HG03175 (cell line): ENCODE measurements at regions not wholly inside any gene's neighbourhood (a gene's known extent, or its start where the extent isn't known, plus 50 kb on each side); places are given as distances from the start of the nearest gene placed in this dataset.
"Not testable (repeated sequence)": the region's sequence is repeated elsewhere in the genome, so short reads cannot be mapped to it uniquely, and the experiment has no call there.

Source experiments
- ATAC-seq: cut with Tn5 transposase; IDR thresholded peaks from one replicate; pipeline ENCODE4 v1.9.1; 2021; ENCODE audit warnings: mild to moderate bottlenecking, moderate library complexity; ENCODE audit not compliant: unreplicated experiment

GRCh38 chr10:57605948-57606485 is 661.7 kb downstream of the IPMK start:
- ATAC-seq, result no peak

DNA sequence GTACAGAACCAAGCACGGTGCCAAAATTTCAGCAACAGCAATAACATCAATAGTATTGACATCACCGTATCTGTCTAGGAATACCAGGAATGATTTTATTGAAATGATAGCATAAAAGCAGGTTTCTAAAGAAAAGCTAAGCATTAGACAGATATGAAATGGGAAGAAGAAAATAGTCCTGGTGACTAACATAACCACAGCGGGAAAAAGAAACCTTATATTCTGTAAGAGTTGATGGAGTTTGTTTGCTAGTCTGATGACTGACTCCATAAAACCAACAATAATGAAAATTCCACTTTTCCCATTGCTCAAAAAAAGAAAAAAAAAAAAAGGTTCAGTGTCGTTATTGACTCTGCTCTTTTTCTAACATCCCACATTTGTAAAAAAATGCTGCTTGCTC is 668.3 kb downstream of the IPMK start:
- no peak for ATAC-seq

DNA sequence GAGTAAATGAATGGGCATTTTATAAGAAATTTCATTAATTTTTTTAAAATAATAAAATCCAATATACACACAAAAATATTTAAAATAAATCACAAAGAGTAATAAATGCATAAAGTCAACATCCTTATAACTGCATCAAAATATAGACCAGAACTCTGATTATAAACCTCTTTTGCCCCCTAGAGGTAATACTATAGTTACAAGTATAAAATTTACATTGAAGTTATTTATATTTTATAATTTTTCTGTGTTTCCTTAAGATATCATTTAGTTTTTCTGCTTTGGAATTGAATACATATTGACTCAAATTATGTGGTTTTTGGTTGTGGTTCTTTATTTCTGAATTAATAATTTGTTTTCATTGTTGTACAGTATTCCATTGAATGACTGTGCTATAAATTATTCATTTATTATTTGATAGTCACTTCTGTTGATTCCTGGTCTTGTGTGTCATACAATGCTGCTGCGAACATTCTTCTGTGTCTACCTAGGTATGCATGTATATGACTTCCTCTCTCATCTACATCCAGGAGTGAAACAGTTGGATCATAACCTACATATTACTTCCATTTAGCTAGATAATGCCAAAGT is 673.6 kb downstream of the IPMK start:
- ATAC-seq, result no peak

DNA sequence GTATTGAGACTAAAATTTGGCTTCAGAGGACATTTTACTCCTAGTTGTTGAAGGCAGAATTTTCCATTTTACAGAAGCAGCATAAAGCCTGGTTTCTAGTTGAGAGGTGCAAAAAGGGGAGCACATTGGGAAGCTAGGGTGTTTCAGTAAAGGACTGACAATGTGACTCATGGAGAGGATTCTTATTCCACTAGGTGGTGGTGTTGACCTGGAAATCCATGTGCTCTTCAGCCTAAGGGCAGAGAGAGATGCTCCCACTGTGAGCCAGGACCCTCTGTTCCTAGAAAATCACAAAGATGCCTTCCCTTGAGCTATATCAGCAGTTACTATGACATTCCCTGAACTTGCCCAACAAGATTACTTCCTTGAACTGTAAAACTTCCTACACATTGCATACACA is 687.8 kb downstream of the IPMK start:
- ATAC-seq, result no peak

- ATAC-seq, result no peak
Observed at GRCh38 chr10:57562211-57562610, 705.5 kb downstream of the IPMK start.

DNA sequence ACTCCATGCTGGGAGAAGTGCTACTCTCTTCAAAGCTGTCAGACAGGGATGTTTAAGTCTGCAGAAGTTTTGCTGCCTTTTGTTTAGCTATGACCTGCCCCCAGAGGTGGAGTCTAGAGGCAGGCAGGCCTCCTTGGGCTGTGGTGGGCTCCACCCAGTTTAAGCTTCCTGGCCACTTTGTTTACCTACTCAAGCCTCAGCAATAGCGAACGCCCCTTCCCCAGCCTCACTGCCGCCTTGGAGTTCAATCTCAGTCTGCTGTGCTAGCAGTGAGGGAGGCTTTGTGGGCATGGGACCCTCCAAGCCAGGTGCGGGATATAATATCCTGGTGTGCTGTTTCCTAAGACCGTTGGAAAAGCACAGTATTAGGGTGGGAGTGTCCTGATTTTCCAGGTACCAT is 715.9 kb downstream of the IPMK start:
- ATAC-seq, result not testable (repeated sequence)

- no peak for ATAC-seq
Observed at GRCh38 chr10:57535306-57535705, 732.4 kb downstream of the IPMK start.

DNA sequence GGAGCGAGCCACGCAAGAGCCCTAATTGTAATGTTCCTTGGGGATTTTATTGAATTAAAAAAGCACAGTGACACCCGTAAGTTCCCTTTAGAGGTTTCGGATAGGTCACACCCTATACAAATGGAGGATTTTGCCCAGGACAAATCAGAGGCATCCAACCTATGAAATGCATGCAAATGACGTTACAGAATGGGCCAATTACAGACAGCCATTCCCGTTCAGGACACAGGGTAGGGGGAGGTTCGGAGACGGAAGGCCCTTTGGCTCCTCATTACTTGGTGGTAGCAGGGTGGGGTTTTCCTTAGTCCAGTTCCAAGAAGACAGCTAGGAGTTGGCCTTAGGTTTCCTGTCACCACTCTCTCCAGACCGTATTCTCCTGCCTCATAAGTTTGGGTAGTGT is 754.1 kb downstream of the IPMK start:
- ATAC-seq, result no peak

DNA sequence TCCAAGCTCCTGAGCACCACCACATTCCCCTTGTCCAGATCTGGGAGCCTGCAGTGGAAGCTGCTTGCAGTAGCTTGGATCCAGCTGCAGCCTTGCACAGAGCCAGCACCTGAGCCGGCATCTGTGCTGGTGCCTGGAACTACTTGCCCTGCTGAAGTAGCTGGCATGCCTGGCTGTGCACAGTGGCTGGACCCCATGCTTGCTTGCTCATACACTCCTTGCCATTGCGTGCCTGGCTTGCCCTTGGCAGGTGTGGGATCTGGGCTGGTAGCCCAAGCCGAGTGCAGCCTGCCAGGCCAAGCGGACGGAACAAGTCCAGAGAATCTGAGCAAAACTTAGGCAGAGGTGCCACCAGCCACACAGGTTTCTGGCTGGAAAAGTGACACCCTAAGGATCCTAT is 759.9 kb downstream of the IPMK start:
- no peak for ATAC-seq

DNA sequence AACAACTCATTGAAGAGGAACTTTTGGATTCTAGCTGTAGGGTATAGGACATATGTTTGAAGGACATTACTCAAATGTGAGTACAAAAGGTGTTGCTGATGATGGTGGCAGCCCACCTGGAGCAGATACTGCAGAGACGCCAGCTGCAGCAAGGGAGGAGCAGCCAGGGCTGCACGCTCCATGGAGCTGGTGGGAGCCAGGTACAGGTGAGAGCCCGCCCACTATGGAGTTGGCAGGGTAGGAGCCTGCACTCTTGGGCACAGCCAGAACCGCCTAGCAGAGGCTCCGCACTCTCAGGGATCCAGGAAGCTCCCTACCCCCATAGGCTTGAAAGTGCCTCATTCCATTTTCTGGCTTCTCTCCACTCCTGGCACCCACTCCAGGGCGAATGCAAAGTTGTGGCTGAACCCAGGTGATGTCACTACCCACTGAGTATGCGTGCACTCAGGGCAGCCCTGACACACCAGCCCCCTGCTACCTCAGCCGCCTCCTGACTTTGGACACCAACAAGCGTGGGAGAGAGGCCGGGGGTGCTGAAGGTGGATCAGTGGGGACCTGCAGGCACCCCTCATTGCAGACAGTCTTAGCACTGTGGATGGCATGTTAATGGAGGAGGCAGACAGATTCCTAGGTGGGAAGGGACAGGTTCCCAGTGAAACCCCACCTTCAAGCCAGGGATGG is 761.1 kb downstream of the IPMK start:
- ATAC-seq, result no peak

GRCh38 chr10:57494486-57494885 is 773.2 kb downstream of the IPMK start:
- no peak for ATAC-seq

DNA sequence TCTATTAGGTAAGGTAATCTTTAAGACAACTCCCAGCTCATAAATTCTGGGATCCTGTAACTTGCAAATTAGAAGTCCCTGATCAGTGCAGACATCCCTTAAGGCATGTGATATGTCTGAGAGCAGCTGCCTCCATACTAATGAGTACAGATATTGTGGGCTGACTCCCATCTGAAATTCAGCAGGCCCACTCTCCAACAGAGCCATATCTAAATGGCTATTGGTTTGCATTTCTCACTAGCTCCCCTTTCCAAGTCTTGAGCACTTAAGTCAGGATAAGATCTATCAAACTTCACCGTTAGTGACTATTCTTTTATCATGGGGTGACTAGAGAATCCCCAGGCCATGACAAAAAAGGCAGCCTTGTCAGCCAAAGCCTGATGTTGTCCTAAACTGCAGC is 785.4 kb downstream of the IPMK start:
- no peak for ATAC-seq

- ATAC-seq, result no peak
Observed at GRCh38 chr10:57472823-57473619, 794.7 kb downstream of the IPMK start.

GRCh38 chr10:57468894-57469432 is 798.7 kb downstream of the IPMK start:
- ATAC-seq, result no peak

GRCh38 chr10:57465155-57465554 is 802.5 kb downstream of the IPMK start:
- ATAC-seq, result no peak

DNA sequence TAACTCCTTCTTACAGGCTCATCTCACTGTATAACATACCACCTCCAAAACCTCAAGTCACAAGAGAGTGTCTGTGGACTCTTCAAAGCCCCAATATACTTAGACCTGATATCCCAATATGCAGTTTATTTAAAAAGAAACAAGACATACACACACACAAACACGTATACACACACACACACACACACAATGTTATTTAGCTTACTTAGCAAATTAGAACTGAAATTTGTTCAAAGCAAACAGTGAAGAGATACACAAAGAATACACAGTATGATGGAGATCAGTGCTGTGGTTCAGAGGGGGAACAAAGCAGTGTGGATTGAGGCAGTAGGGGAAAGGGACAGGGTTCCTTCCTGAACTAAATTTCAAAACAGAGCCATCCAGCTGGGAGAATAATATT is 807.2 kb downstream of the IPMK start:
- no peak for ATAC-seq

- no peak for ATAC-seq
Observed at GRCh38 chr10:57457972-57458512, 809.7 kb downstream of the IPMK start.

DNA sequence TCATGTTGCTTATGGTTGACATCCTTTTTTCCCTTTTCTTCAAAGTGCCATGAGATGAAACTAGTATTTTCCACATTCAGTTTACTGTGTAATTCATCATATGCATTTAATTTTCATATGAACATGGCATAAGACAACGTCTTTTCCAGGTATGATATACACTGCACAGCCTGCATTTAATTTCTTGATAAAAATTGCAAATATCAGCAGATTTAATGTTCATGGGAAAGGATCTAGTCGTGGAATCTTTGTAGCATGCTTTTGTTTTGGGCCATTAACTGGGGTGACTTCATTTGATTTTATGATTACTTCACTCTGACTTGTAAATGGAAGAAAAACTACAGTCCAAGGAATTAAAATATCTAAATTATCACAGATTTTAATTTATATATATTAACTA is 837.3 kb downstream of the IPMK start:
- ATAC-seq, result no peak

DNA sequence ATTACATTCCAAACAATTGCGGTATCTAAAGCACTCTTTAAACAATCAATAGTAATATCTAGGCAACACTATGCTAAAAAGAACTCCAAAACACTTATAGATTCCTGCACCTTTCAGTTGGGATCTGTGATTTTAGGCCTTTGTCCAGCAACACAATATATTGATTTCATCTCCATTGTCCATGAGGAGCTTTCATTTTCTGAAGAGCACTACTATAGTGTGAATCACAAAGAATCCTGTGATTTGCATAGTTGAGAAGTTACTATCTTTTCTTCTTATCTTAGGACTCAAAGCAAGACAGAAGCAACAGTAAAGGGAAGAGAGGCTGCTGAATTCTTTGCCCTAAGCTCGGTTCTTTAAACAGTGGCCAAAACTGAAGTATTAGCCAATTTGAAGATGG is 846.8 kb downstream of the IPMK start:
- no peak for ATAC-seq

DNA sequence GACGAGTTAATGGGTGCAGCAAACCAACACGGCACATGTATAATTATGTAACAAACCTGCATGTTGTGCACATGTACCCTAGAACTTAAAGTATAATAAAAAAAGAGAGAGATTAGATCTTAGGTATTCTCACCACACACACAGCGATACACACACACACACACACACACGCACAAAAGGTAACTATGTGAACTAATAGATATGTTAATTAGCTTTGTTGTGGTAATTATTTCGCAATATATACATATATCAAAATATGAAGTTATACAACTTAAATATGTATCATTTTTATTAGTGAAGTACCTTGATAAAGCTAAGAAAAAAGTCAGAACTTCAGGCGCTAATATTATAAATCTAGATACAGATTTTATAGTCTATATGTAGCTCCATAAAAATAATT is 849.2 kb downstream of the IPMK start:
- ATAC-seq, result no peak

- no peak for ATAC-seq
Observed at GRCh38 chr10:57395923-57396322, 871.8 kb downstream of the IPMK start.
